ENCODE measurements at regions not wholly inside any gene's neighbourhood (a gene's known extent, or its start where the extent isn't known, plus 50 kb on each side); places are given as distances from the start of the nearest gene placed in this dataset.
"Not testable (repeated sequence)": the region's sequence is repeated elsewhere in the genome, so short reads cannot be mapped to it uniquely, and the experiment has no call there.

GRCh38 chr10:35819736-35820135, 177.6 kb upstream of the FZD8 start:
- Histone ChIP-seq H4K20me1 (ENCODE audit: insufficient read depth) (no peaks in the 10 kb centered on the region), H3K79me2 (ENCODE audit: low read depth) (no peaks in the 10 kb centered on the region), H3K4me2 (no peak overlapping the region), H3K9me3 (ENCODE audit: insufficient read depth, low read depth) (no peaks in the 10 kb centered on the region), H3K4me3 (no peak overlapping the region), H3K27ac (no peak overlapping the region), H3K4me1 (replicated peaks; ENCODE audit: insufficient read depth) (no peaks in the 10 kb centered on the region), H3F3A (ENCODE audit: insufficient read depth, low read depth) (no peaks in the 10 kb centered on the region), H3K27me3 (ENCODE audit: insufficient read depth, low read depth) (peaks cover 3% of the 10 kb centered on the region; the same call in 1 of the 2 replicates), H3K9me2 (ENCODE audit: insufficient read depth) (no peaks in the 10 kb centered on the region), H2AFZ (no peak overlapping the region), H3K36me3 (ENCODE audit: low read depth) (no peaks in the 10 kb centered on the region)
- POLR2A ChIA-PET (ENCODE audit: unreplicated experiment), result no interaction called here
- DNase-seq, result no peak
- TF ChIP-seq EZH2 (IDR thresholded peaks at IDR 0.05; ENCODE audit: low read depth) (no peak), CTCF (conservative IDR thresholded peaks at IDR 0.05) (no peak)
- intact Hi-C loops (cut with micrococcal nuclease; ENCODE audit: unreplicated experiment), result no loop called here
- CTCF ChIA-PET, result no interaction called here
- BruUV-seq (replicated peaks), result no TSS peak

DNA sequence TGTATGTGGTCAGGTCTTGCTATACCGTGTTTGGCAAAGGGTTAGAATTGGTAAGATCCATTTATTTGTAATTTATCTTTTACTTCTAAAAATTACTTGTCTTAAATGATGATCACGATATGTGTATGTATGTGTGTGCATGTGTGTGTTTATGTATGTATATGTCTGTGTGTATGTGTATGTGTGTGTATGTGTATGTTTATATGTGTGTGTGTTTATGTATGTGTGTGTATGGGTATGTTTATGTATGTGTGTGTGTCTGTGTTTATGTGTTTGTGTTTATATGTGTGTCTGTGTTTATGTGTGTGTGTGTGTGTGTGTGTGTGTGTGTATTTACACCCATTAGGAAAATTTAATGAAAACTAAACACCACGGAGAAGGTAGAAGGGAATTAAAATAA, 176.9 kb upstream of the FZD8 start:
- H3K79me2 ChIP-seq (ENCODE audit: low read depth), result no peaks in the 10 kb centered on the region
- BruUV-seq (replicated peaks), result no TSS peak
- intact Hi-C loops (cut with micrococcal nuclease; ENCODE audit: unreplicated experiment), result no loop called here

GRCh38 chr10:35817109-35817508, 175.0 kb upstream of the FZD8 start:
- BruUV-seq (replicated peaks); DNase-seq; H3K4me1 ChIP-seq (replicated peaks; ENCODE audit: insufficient read depth); H3K27me3 ChIP-seq (ENCODE audit: insufficient read depth, low read depth); H3F3A ChIP-seq (ENCODE audit: insufficient read depth, low read depth); H4K20me1 ChIP-seq (ENCODE audit: insufficient read depth); H3K9me2 ChIP-seq (ENCODE audit: insufficient read depth); CTCF ChIA-PET; H3K27ac ChIP-seq; H3K4me3 ChIP-seq; POLR2A ChIA-PET (ENCODE audit: unreplicated experiment); H2AFZ ChIP-seq; H3K79me2 ChIP-seq (ENCODE audit: low read depth); H3K9me3 ChIP-seq (ENCODE audit: insufficient read depth, low read depth); H3K36me3 ChIP-seq (ENCODE audit: low read depth); H3K4me2 ChIP-seq; intact Hi-C loops (cut with micrococcal nuclease; ENCODE audit: unreplicated experiment): not testable (repeated sequence)

More for the DNA sequence above, 176.9 kb upstream of the FZD8 start:
- no peak for DNase-seq
- Histone ChIP-seq H3K27me3 (ENCODE audit: insufficient read depth, low read depth) (peaks cover 3% of the 10 kb centered on the region; the same call in 1 of the 2 replicates), H3K4me3 (no peak overlapping the region), H3K4me1 (replicated peaks; ENCODE audit: insufficient read depth) (no peaks in the 10 kb centered on the region), H3K9me2 (ENCODE audit: insufficient read depth) (no peaks in the 10 kb centered on the region), H3K36me3 (ENCODE audit: low read depth) (no peaks in the 10 kb centered on the region), H3K9me3 (ENCODE audit: insufficient read depth, low read depth) (no peaks in the 10 kb centered on the region), H4K20me1 (ENCODE audit: insufficient read depth) (no peaks in the 10 kb centered on the region), H3K4me2 (no peak overlapping the region), H3F3A (ENCODE audit: insufficient read depth, low read depth) (no peaks in the 10 kb centered on the region), H3K27ac (no peak overlapping the region), H2AFZ (no peak overlapping the region)
- ChIA-PET POLR2A (ENCODE audit: unreplicated experiment) (no interaction called here), CTCF (no interaction called here)
- TF ChIP-seq CTCF (conservative IDR thresholded peaks at IDR 0.05) (no peak), EZH2 (IDR thresholded peaks at IDR 0.05; ENCODE audit: low read depth) (no peak)

GRCh38 chr10:35813219-35813618, 171.1 kb upstream of the FZD8 start:
- no peak overlapping the region for H3K27ac ChIP-seq
- no peak for DNase-seq
- H3K79me2 ChIP-seq (ENCODE audit: low read depth), result no peaks in the 10 kb centered on the region
- intact Hi-C loops (cut with micrococcal nuclease; ENCODE audit: unreplicated experiment), result no loop called here
- H3K4me3 ChIP-seq, result no peak overlapping the region
- ChIA-PET CTCF (no interaction called here), POLR2A (ENCODE audit: unreplicated experiment) (no interaction called here)
- H3K36me3 ChIP-seq (ENCODE audit: low read depth), result no peaks in the 10 kb centered on the region
- H3K9me3 ChIP-seq (ENCODE audit: insufficient read depth, low read depth), result no peaks in the 10 kb centered on the region
- no peaks in the 10 kb centered on the region for H4K20me1 ChIP-seq (ENCODE audit: insufficient read depth)
- BruUV-seq (replicated peaks), result no TSS peak
- H3K4me2 ChIP-seq, result no peak overlapping the region
- no peaks in the 10 kb centered on the region for H3K4me1 ChIP-seq (replicated peaks; ENCODE audit: insufficient read depth)
- no peak for TF ChIP-seq CTCF (conservative IDR thresholded peaks at IDR 0.05)
- TF ChIP-seq EZH2 (IDR thresholded peaks at IDR 0.05; ENCODE audit: low read depth), result no peak
- H3K9me2 ChIP-seq (ENCODE audit: insufficient read depth), result no peaks in the 10 kb centered on the region
- no peak overlapping the region for H2AFZ ChIP-seq
- peaks cover 3% of the 10 kb centered on the region; the same call in 1 of the 2 replicates for H3K27me3 ChIP-seq (ENCODE audit: insufficient read depth, low read depth)
- H3F3A ChIP-seq (ENCODE audit: insufficient read depth, low read depth), result no peaks in the 10 kb centered on the region
